Thyroid gland (tissue), 4 donors: ENCODE measurements at regions not wholly inside any gene's neighbourhood (a gene's known extent, or its start where the extent isn't known, plus 50 kb on each side); places are given as distances from the start of the nearest gene placed in this dataset.

Source experiments
- CTCF ChIP-seq, 6 experiments: fragments of 200-600 bp in 3 of 6; fragments of 450-650 bp in 3 of 6; sonication (generic) in 3 of 6; IDR thresholded peaks; one replicate each; pipeline ENCODE4 v1.5.1; 2016 to 2019; ENCODE audit warnings: antibody characterized with exemption in 6 of 6, mild to moderate bottlenecking in 2 of 6, inconsistent platforms in 1 of 6, moderate library complexity in 1 of 6
- POLR2A ChIP-seq, 2 donors: fragments of 450-650 bp; IDR thresholded peaks; one replicate each; pipeline ENCODE4 v1.6.1; 2017; ENCODE audit warnings: antibody characterized with exemption in 2 of 2, mild to moderate bottlenecking in 2 of 2, moderate library complexity in 1 of 2

- TF ChIP-seq CTCF (IDR thresholded peaks at IDR 0.05) (no peak), POLR2A (IDR thresholded peaks at IDR 0.05) (no peak)
These were observed 74.0 kb upstream of the PKP2 start for GRCh38 chr12:32970465-32971110.
